ENCODE measurements at regions not wholly inside any gene's neighbourhood (a gene's known extent, or its start where the extent isn't known, plus 50 kb on each side); places are given as distances from the start of the nearest gene placed in this dataset.

DNA sequence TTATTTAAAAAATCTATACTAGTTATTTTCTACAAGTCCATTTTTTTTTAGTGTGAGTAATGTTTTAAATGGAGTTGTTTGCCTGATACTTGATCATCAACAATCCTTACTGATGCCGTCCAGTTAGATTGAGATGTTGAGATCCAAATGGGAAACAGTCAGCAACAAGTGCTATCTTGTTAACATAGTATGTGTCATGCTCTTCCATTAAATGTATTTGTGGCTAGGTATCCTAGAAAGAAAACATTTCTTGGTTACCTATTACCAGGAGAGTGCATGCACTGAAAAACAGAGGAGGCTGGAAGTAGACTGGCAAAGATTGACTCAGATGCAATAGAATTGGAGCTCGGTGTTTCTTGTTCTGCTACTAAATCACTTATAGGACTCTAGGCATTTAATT is 123.4 kb upstream of the MAN2A1 start:
- H3K27ac ChIP-seq = no peak overlapping the region
- TF ChIP-seq, protein P1, sequence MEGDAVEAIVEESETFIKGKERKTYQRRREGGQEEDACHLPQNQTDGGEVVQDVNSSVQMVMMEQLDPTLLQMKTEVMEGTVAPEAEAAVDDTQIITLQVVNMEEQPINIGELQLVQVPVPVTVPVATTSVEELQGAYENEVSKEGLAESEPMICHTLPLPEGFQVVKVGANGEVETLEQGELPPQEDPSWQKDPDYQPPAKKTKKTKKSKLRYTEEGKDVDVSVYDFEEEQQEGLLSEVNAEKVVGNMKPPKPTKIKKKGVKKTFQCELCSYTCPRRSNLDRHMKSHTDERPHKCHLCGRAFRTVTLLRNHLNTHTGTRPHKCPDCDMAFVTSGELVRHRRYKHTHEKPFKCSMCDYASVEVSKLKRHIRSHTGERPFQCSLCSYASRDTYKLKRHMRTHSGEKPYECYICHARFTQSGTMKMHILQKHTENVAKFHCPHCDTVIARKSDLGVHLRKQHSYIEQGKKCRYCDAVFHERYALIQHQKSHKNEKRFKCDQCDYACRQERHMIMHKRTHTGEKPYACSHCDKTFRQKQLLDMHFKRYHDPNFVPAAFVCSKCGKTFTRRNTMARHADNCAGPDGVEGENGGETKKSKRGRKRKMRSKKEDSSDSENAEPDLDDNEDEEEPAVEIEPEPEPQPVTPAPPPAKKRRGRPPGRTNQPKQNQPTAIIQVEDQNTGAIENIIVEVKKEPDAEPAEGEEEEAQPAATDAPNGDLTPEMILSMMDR (conservative IDR thresholded peaks at IDR 0.05) = no peak
- TF ChIP-seq ZFX (IDR thresholded peaks at IDR 0.05) = no peak

DNA sequence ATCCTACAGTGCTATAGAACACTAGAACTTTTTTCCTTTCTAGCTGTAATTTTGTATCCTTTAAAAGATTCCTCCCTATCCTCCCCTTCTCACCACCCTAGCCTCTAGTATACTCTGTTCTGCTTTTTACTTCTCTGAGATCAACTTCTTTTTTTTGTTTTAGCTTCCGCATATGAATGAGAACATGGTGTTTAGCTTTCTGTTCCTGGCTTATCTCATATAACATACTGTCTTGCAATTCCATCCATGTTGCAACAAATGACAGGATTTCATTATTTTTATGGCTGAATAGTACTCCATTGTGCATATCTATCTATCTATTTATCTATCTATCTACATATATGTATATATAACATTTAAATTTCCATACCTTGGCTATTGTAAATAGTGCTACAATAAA is 126.0 kb upstream of the MAN2A1 start:
- TF ChIP-seq, protein P1 (conservative IDR thresholded peaks at IDR 0.05) = no peak
- no peak for TF ChIP-seq ZFX (IDR thresholded peaks at IDR 0.05)

GRCh38 chr5:109563189-109563588 is 126.5 kb upstream of the MAN2A1 start:
- no peak for TF ChIP-seq ZFX (IDR thresholded peaks at IDR 0.05)
- TF ChIP-seq, protein P1 (conservative IDR thresholded peaks at IDR 0.05) = no peak
- H3K27ac ChIP-seq = no peak overlapping the region

More for the DNA sequence above, 126.0 kb upstream of the MAN2A1 start:
- no peak overlapping the region for H3K27ac ChIP-seq

DNA sequence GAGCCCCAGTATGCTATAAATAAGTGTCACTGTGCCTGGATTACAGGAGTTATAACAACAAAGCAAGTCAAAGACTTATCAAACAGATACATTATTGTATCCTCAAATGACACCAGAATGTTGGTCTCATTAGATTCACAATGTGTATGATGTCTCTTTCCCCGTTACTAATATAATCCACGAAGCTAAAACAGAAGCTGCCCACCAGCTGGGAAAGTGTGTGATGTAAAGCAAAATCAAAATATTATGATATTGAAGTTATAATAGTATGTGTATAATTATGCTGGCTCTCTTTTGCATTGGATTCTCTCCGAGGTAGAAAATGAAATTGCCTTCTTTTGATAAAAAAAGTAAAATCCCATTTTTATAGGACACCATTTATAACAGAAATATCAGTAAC is 127.3 kb upstream of the MAN2A1 start:
- H3K27ac ChIP-seq = no peak overlapping the region
- no peak for TF ChIP-seq ZFX (IDR thresholded peaks at IDR 0.05)
- TF ChIP-seq, protein P1 (conservative IDR thresholded peaks at IDR 0.05) = no peak

GRCh38 chr5:109561447-109561846 is 128.3 kb upstream of the MAN2A1 start:
- no peak overlapping the region for H3K27ac ChIP-seq
- TF ChIP-seq, protein P1 (conservative IDR thresholded peaks at IDR 0.05) = no peak
- TF ChIP-seq ZFX (IDR thresholded peaks at IDR 0.05) = no peak

DNA sequence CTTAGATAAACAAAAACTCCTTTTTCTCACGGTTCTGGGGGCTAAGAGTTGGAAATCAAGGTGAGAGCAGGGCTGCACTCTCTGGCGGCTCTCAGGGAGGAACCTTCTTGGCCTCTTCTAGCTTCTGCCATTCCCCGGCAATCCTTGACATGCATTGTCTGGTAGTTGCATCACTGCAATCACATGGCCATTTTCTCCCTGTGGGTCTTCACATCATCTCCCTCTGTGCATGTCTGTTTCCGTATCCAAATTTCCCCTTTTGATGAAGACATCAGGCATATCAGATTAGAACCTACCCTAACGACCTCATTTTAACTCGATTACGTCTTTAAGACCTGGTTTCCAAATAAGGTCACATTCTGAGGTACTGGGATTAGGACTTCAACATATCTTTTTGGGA is 129.2 kb upstream of the MAN2A1 start:
- H3K27ac ChIP-seq = no peak overlapping the region
- no peak for TF ChIP-seq ZFX (IDR thresholded peaks at IDR 0.05)
- TF ChIP-seq, protein P1 (conservative IDR thresholded peaks at IDR 0.05) = no peak

- TF ChIP-seq, protein P1 (conservative IDR thresholded peaks at IDR 0.05) = no peak
- TF ChIP-seq ZFX (IDR thresholded peaks at IDR 0.05) = no peak
- H3K27ac ChIP-seq = no peak overlapping the region
These were observed 130.8 kb upstream of the MAN2A1 start for GRCh38 chr5:109558952-109559351.
